ENCODE measurements at regions not wholly inside any gene's neighbourhood (a gene's known extent, or its start where the extent isn't known, plus 50 kb on each side); places are given as distances from the start of the nearest gene placed in this dataset.
A peak's percentile ranks its signal among the peaks of the same experiment; 100 is the strongest.
"Not testable (repeated sequence)": the region's sequence is repeated elsewhere in the genome, so short reads cannot be mapped to it uniquely, and the experiment has no call there.

DNA sequence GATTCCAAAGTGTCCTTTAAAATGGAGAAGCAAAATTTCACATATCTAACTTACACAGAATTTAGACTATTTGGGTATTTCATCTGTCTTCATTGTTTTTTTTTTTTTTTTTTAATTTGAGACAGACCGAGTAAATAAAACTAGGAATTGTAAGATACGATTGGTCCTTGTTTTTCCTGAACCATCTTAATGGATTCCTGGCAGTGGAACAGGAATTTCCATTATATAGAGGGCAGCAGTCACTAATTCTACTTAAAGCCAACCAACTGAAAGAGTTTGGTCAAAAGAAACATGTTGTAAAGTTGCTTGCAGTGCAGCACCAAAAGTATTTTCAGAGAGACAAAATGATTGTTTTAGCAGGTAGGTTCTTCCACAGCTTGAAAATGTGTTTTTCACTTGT is 72.5 kb upstream of the HGF start:
- no peak for DNase-seq (ENCODE audit: low read depth)
- no peak for TF ChIP-seq CTCF (conservative IDR thresholded peaks at IDR 0.05; ENCODE audit: low read depth, low read length)
- H3K4me3 ChIP-seq (ENCODE audit: low read depth, low read length): no peak overlapping the region

DNA sequence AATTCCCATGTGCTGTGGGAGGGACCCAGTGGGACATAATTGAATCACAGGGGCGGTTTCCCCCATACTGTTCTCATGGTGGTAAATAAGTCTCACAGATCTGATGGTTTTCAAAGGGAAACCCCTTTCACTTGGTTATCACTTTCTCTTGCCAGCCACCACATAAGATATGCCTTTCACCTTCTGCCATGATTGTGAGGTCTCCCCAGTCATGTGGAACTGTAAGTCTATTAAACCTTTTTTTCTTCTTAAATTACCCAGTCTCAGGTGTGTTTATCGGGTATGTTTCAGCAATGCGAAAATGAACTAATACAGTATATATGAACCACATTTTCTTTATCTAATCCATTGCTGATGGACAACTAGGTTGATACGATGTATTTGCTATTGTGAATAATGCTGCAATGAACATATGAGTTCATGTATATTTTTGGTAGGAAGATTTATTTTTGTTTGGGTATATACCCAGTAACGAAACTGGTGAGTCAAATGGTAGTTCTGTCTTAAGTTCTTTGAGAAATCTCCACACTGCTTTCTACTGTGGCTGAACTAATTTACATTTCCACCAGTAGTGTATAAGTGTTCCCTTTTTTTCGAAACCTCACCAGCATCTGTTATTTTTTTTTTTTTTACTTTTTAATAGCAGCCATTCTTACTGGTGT is 70.0 kb upstream of the HGF start:
- H3K4me3 ChIP-seq (ENCODE audit: low read depth, low read length): no peak overlapping the region
- TF ChIP-seq CTCF (conservative IDR thresholded peaks at IDR 0.05; ENCODE audit: low read depth, low read length): no peak
- DNase-seq (ENCODE audit: low read depth): no peak

- H3K4me3 ChIP-seq (ENCODE audit: low read depth, low read length): no peak overlapping the region
- peak; percentile 83 for DNase-seq (ENCODE audit: low read depth)
- TF ChIP-seq CTCF (conservative IDR thresholded peaks at IDR 0.05; ENCODE audit: low read depth, low read length): no peak
These were observed 63.6 kb upstream of the HGF start for GRCh38 chr7:81833401-81833800.

- no peak for DNase-seq (ENCODE audit: low read depth)
- TF ChIP-seq CTCF (conservative IDR thresholded peaks at IDR 0.05; ENCODE audit: low read depth, low read length): no peak
- no peak overlapping the region for H3K4me3 ChIP-seq (ENCODE audit: low read depth, low read length)
These were observed 62.0 kb upstream of the HGF start for GRCh38 chr7:81831883-81832282.

DNA sequence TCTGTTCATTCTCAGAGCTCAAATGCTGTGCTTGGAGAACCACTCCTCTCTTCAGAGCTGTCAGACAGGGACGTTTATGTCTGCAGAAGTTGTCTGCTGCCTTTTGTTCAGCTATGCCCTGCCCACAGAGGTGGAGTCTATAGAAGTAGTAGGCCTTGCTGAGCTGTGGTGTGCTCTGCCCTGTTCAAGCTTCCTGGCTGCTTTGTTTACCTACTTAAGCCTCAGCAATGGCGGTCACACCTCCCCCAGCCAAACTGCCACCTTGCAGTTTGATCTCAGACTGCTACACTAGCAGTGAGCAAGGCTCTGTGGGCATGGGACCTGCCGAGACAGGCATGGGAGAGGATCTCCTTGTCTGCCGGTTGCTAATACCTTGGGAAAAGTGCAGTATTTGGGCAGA is 59.7 kb upstream of the HGF start:
- not testable (repeated sequence) for DNase-seq (ENCODE audit: low read depth); H3K4me3 ChIP-seq (ENCODE audit: low read depth, low read length)

- DNase-seq (ENCODE audit: low read depth): no peak
- H3K4me3 ChIP-seq (ENCODE audit: low read depth, low read length): no peak overlapping the region
- TF ChIP-seq CTCF (conservative IDR thresholded peaks at IDR 0.05; ENCODE audit: low read depth, low read length): no peak
These were observed 53.0 kb upstream of the HGF start for GRCh38 chr7:81822811-81823210.

- TF ChIP-seq CTCF (conservative IDR thresholded peaks at IDR 0.05; ENCODE audit: low read depth, low read length): no peak
- no peak overlapping the region for H3K4me3 ChIP-seq (ENCODE audit: low read depth, low read length)
- DNase-seq (ENCODE audit: low read depth): peak; percentile 7
These were observed 50.0 kb upstream of the HGF start for GRCh38 chr7:81819861-81820260.
